ENCODE measurements at regions not wholly inside any gene's neighbourhood (a gene's known extent, or its start where the extent isn't known, plus 50 kb on each side); places are given as distances from the start of the nearest gene placed in this dataset.

- Histone ChIP-seq H3K9ac (ENCODE audit: low read length) (no peak overlapping the region), H3K4me3 (ENCODE audit: insufficient read depth, low read length, poor library complexity, severe bottlenecking) (no peak overlapping the region), H2AFZ (ENCODE audit: low read depth, low read length, severe bottlenecking) (no peak overlapping the region), H3K27ac (ENCODE audit: low read depth, low read length) (no peak overlapping the region), H3F3A (ENCODE audit: insufficient read depth) (no peaks in the 10 kb centered on the region), H4K20me1 (ENCODE audit: low read depth, low read length) (no peaks in the 10 kb centered on the region), H3K4me2 (ENCODE audit: low read depth, low read length, poor library complexity, severe bottlenecking) (no peak overlapping the region), H3K9me3 (ENCODE audit: insufficient read depth, low read length) (no peaks in the 10 kb centered on the region), H3K27me3 (ENCODE audit: low read length) (no peaks in the 10 kb centered on the region), H3K36me3 (ENCODE audit: low read length) (no peaks in the 10 kb centered on the region), H3K9me2 (replicated peaks; ENCODE audit: insufficient read depth, low read length) (no peaks in the 10 kb centered on the region), H3K79me2 (ENCODE audit: insufficient read depth, low read length) (no peaks in the 10 kb centered on the region)
- no peak for TF ChIP-seq CTCF (IDR thresholded peaks at IDR 0.05; ENCODE audit: insufficient read depth, low read length, poor library complexity, severe bottlenecking)
- TF ChIP-seq EZH2phosphoT487 (conservative IDR thresholded peaks at IDR 0.05; ENCODE audit: low read length) = no peak
Observed at GRCh38 chr14:53828820-53829219, 127.8 kb downstream of the BMP4 start.

- Histone ChIP-seq H2AFZ (ENCODE audit: low read depth, low read length, severe bottlenecking) (no peak overlapping the region), H3K79me2 (ENCODE audit: insufficient read depth, low read length) (no peaks in the 10 kb centered on the region), H4K20me1 (ENCODE audit: low read depth, low read length) (no peaks in the 10 kb centered on the region), H3K9me2 (replicated peaks; ENCODE audit: insufficient read depth, low read length) (no peaks in the 10 kb centered on the region), H3K27me3 (ENCODE audit: low read length) (no peaks in the 10 kb centered on the region), H3K4me2 (ENCODE audit: low read depth, low read length, poor library complexity, severe bottlenecking) (no peak overlapping the region), H3K9me3 (ENCODE audit: insufficient read depth, low read length) (no peaks in the 10 kb centered on the region), H3F3A (ENCODE audit: insufficient read depth) (no peaks in the 10 kb centered on the region), H3K4me3 (ENCODE audit: insufficient read depth, low read length, poor library complexity, severe bottlenecking) (no peak overlapping the region), H3K36me3 (ENCODE audit: low read length) (no peaks in the 10 kb centered on the region), H3K27ac (ENCODE audit: low read depth, low read length) (no peak overlapping the region), H3K9ac (ENCODE audit: low read length) (no peak overlapping the region)
- TF ChIP-seq EZH2phosphoT487 (conservative IDR thresholded peaks at IDR 0.05; ENCODE audit: low read length) = no peak
- no peak for TF ChIP-seq CTCF (IDR thresholded peaks at IDR 0.05; ENCODE audit: insufficient read depth, low read length, poor library complexity, severe bottlenecking)
Observed at GRCh38 chr14:53824061-53824460, 132.6 kb downstream of the BMP4 start.

- no peaks in the 10 kb centered on the region for H3K79me2 ChIP-seq (ENCODE audit: insufficient read depth, low read length)
- no peaks in the 10 kb centered on the region for H4K20me1 ChIP-seq (ENCODE audit: low read depth, low read length)
- TF ChIP-seq CTCF (IDR thresholded peaks at IDR 0.05; ENCODE audit: insufficient read depth, low read length, poor library complexity, severe bottlenecking) (no peak), EZH2phosphoT487 (conservative IDR thresholded peaks at IDR 0.05; ENCODE audit: low read length) (no peak)
- no peak overlapping the region for H3K4me3 ChIP-seq (ENCODE audit: insufficient read depth, low read length, poor library complexity, severe bottlenecking)
- no peak overlapping the region for H3K9ac ChIP-seq (ENCODE audit: low read length)
- H3K27me3 ChIP-seq (ENCODE audit: low read length) = no peaks in the 10 kb centered on the region
- no peak overlapping the region for H3K4me2 ChIP-seq (ENCODE audit: low read depth, low read length, poor library complexity, severe bottlenecking)
- H3F3A ChIP-seq (ENCODE audit: insufficient read depth) = no peaks in the 10 kb centered on the region
- H3K9me3 ChIP-seq (ENCODE audit: insufficient read depth, low read length) = no peaks in the 10 kb centered on the region
- H3K27ac ChIP-seq (ENCODE audit: low read depth, low read length) = no peak overlapping the region
- H2AFZ ChIP-seq (ENCODE audit: low read depth, low read length, severe bottlenecking) = no peak overlapping the region
- H3K9me2 ChIP-seq (replicated peaks; ENCODE audit: insufficient read depth, low read length) = no peaks in the 10 kb centered on the region
- H3K36me3 ChIP-seq (ENCODE audit: low read length) = no peaks in the 10 kb centered on the region
Observed at GRCh38 chr14:53814392-53814791, 142.2 kb downstream of the BMP4 start.

All from SU-DHL-6 (cell line).